Endodermal cell (in vitro differentiated cells): ENCODE measurements at regions not wholly inside any gene's neighbourhood (a gene's known extent, or its start where the extent isn't known, plus 50 kb on each side); places are given as distances from the start of the nearest gene placed in this dataset.

Experiments
- DNase-seq: peaks from one replicate; pipeline ENCODE4 v3.0.0-alpha.2; 2017
- H3K27ac ChIP-seq: 2 replicates; pipeline ENCODE4 v1.5.1; 2013; ENCODE audit warnings: mild to moderate bottlenecking, low read depth, low read length, moderate library complexity
- H3K27me3 ChIP-seq: 2 replicates; pipeline ENCODE4 v1.6.1; 2013; ENCODE audit warnings: mild to moderate bottlenecking, low read length, moderate library complexity; ENCODE audit not compliant: insufficient read depth, control insufficient read depth, poor library complexity, severe bottlenecking
- H3K36me3 ChIP-seq: 2 replicates; pipeline ENCODE4 v1.7.0; 2013; ENCODE audit warnings: mild to moderate bottlenecking, low read length, moderate library complexity; ENCODE audit not compliant: control insufficient read depth, insufficient read depth
- H3K4me1 ChIP-seq: one replicate; pipeline ENCODE4 v1.7.0; 2013; ENCODE audit warnings: low read length; ENCODE audit not compliant: control insufficient read depth, insufficient read depth
- H3K4me3 ChIP-seq: 2 replicates; pipeline ENCODE4 v1.5.1; 2013; ENCODE audit warnings: mild to moderate bottlenecking, low read length, moderate library complexity
- H3K9ac ChIP-seq: 2 replicates; pipeline ENCODE4 v1.6.1; 2013; ENCODE audit warnings: mild to moderate bottlenecking, low read length, moderate library complexity; ENCODE audit not compliant: poor library complexity, severe bottlenecking; ENCODE audit errors: extremely low read depth
- H3K9me3 ChIP-seq: 2 replicates; pipeline ENCODE4 v1.6.1; 2013; ENCODE audit warnings: mild to moderate bottlenecking, low read length, moderate library complexity; ENCODE audit not compliant: control insufficient read depth
- H3K27ac Mint-ChIP-seq: 2 replicates; pipeline ENCODE4 v1.8.0; 2020; ENCODE audit warnings: mixed read lengths
- H3K27me3 Mint-ChIP-seq: 2 replicates; pipeline ENCODE4 v1.8.0; 2021; ENCODE audit warnings: mild to moderate bottlenecking, mixed read lengths; ENCODE audit not compliant: insufficient read depth
- H3K36me3 Mint-ChIP-seq: 2 replicates; pipeline ENCODE4 v1.8.0; 2020; ENCODE audit warnings: low read depth, mixed read lengths
- H3K4me1 Mint-ChIP-seq: 2 replicates; pipeline ENCODE4 v1.8.0; 2020; ENCODE audit warnings: mixed read lengths
- H3K4me3 Mint-ChIP-seq: 2 replicates; pipeline ENCODE4 v1.8.0; 2020; ENCODE audit warnings: mild to moderate bottlenecking, moderate library complexity, mixed read lengths
- H3K9me3 Mint-ChIP-seq: 2 replicates; pipeline ENCODE4 v1.8.0; 2020; ENCODE audit warnings: mild to moderate bottlenecking, mixed read lengths
- WGBS, 2 experiments: methylation state at CpG; one replicate each; pipeline versions ENCODE4 v1.1.5 to v1.1.7; 2013; ENCODE audit warnings: missing lambda C conversion rate in 2 of 2, mixed read lengths in 1 of 2; ENCODE audit not compliant: insufficient coverage in 1 of 2, insufficient read length in 1 of 2; 5-methylcytosine and 5-hydroxymethylcytosine counted together
- TF ChIP-seq, protein P1 (sequence below): fragments of 200-600 bp; sonication (generic); conservative IDR thresholded peaks from 2 replicates; pipeline ENCODE4 v1.5.0; 2021; ENCODE audit warnings: antibody characterized with exemption, mild to moderate bottlenecking

DNA sequence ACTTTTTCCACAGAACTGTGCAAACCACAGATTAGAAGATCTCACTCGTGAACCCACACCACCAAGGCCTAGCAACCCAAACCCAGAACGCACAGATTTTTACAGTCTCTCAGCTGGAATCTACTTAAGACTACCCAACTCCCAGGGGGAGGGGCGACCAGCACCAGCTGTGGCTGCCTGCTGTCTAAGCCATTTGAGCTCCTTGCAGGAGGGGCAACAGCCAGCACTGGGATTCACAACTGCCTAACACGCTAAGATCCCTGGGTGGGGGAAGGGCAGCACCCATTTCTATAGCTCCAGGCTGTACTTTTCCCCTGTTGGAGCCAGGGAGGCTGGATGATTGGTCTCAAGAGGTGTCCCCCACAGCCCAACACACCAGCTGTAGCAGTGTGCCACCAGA is 368.8 kb downstream of the SUCLA2 start:
- Histone ChIP-seq H3K9ac (no peak overlapping the region), H3K4me1 (peaks cover 13% of the 10 kb centered on the region), H3K9me3 (peaks cover 14% of the 10 kb centered on the region), H3K4me3 (peak overlapping the region; percentile 38), H3K36me3 (no peaks in the 10 kb centered on the region), H3K27ac (no peak overlapping the region), H3K27me3 (no peaks in the 10 kb centered on the region)
- Mint-ChIP-seq H3K4me3 (no peak overlapping the region), H3K4me1 (peaks cover 11% of the 10 kb centered on the region), H3K27ac (no peak overlapping the region), H3K9me3 (peaks cover 31% of the 10 kb centered on the region), H3K36me3 (no peaks in the 10 kb centered on the region), H3K27me3 (peaks cover 7% of the 10 kb centered on the region)
- TF ChIP-seq, protein P1, sequence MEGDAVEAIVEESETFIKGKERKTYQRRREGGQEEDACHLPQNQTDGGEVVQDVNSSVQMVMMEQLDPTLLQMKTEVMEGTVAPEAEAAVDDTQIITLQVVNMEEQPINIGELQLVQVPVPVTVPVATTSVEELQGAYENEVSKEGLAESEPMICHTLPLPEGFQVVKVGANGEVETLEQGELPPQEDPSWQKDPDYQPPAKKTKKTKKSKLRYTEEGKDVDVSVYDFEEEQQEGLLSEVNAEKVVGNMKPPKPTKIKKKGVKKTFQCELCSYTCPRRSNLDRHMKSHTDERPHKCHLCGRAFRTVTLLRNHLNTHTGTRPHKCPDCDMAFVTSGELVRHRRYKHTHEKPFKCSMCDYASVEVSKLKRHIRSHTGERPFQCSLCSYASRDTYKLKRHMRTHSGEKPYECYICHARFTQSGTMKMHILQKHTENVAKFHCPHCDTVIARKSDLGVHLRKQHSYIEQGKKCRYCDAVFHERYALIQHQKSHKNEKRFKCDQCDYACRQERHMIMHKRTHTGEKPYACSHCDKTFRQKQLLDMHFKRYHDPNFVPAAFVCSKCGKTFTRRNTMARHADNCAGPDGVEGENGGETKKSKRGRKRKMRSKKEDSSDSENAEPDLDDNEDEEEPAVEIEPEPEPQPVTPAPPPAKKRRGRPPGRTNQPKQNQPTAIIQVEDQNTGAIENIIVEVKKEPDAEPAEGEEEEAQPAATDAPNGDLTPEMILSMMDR: no peak
- DNase-seq: peak; percentile 76
- WGBS, 2 experiments: 49 to 60% methylated on average over 1 to 4 of the region's 4 CpGs

DNA sequence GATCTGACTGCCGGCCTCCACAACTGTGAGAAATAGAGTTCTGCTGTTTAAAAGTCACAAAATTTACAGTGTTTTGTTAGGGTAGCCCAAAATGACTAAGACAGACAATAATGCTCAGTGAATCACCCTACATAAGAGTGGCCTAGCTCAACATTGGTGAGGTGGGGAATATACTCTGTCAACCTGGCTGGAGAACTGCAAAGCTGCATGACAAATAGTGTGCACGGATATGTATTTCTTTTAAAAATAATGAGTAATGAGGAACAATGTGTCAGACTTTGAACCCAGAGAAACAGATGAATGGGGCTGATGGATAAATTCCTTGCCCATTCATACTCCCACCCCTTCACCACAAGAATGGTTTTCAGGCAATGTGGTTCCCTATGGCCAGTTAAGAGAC is 372.4 kb downstream of the SUCLA2 start:
- no peak overlapping the region for H3K4me3 ChIP-seq
- Mint-ChIP-seq H3K27me3 (peaks cover 5% of the 10 kb centered on the region), H3K9me3 (peaks cover 3% of the 10 kb centered on the region), H3K4me3 (no peak overlapping the region), H3K4me1 (peaks cover 18% of the 10 kb centered on the region), H3K36me3 (no peaks in the 10 kb centered on the region), H3K27ac (no peak overlapping the region)
- no peaks in the 10 kb centered on the region for H3K36me3 ChIP-seq
- peaks cover 7% of the 10 kb centered on the region for H3K9me3 ChIP-seq
- 79 to 88% methylated on average over 1 to 2 of the region's 2 CpGs for WGBS, 2 experiments
- H3K4me1 ChIP-seq: peaks cover 14% of the 10 kb centered on the region
- no peaks in the 10 kb centered on the region for H3K27me3 ChIP-seq
- DNase-seq: no peak
- H3K9ac ChIP-seq: no peak overlapping the region
- TF ChIP-seq, protein P1: no peak
- H3K27ac ChIP-seq: no peak overlapping the region

DNA sequence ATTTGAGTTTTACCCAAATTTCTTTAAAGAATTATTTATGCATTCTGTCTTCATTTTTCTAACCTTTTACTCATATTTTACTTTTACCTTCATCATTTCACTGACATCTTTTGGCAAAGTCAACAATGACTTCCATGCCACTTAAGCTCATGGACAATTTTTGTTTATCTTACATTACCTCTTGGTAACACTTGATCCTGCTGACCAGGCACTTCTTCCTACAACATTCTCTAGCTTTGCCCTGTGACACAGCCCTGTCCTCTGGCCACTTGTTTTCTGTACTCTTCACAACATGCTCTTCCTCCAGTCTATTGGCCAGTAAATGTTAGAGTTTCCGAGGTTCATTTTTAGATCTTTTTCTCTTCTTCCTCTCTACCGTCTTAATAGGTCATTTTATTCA is 377.2 kb downstream of the SUCLA2 start:
- H3K4me1 Mint-ChIP-seq: peaks cover 33% of the 10 kb centered on the region
- H3K27ac Mint-ChIP-seq: no peak overlapping the region
- no peak overlapping the region for H3K4me3 Mint-ChIP-seq
- TF ChIP-seq, protein P1: no peak
- Histone ChIP-seq H3K27me3 (no peaks in the 10 kb centered on the region), H3K9ac (no peak overlapping the region), H3K4me3 (no peak overlapping the region), H3K9me3 (peaks cover 3% of the 10 kb centered on the region), H3K4me1 (peaks cover 19% of the 10 kb centered on the region), H3K27ac (no peak overlapping the region), H3K36me3 (no peaks in the 10 kb centered on the region)
- DNase-seq: no peak
- H3K36me3 Mint-ChIP-seq: no peaks in the 10 kb centered on the region
- 93 to 94% methylated on average over 2 of the region's 2 CpGs for WGBS, 2 experiments
- H3K9me3 Mint-ChIP-seq: peaks cover 6% of the 10 kb centered on the region
- peaks cover 2% of the 10 kb centered on the region for H3K27me3 Mint-ChIP-seq
